DOHH2 (cell line): ENCODE measurements at regions not wholly inside any gene's neighbourhood (a gene's known extent, or its start where the extent isn't known, plus 50 kb on each side); places are given as distances from the start of the nearest gene placed in this dataset.

Experiments
- H3F3A ChIP-seq: fragments of 200-600 bp; sonication (generic), shearing (Covaris generic); 2 replicates; pipeline ENCODE4 v1.6.0; 2016; ENCODE audit warnings: antibody characterized with exemption, mild to moderate bottlenecking; ENCODE audit not compliant: control insufficient read depth, insufficient read depth
- H3K27ac ChIP-seq: fragments of 200-600 bp; sonication (generic); 2 replicates; pipeline ENCODE4 v1.5.1; 2014; ENCODE audit warnings: low read depth, mild to moderate bottlenecking, low read length, moderate library complexity
- H3K27me3 ChIP-seq: fragments of 200-600 bp; sonication (generic); 2 replicates; pipeline ENCODE4 v1.6.1; 2014; ENCODE audit warnings: mild to moderate bottlenecking, low read length, mixed read lengths; ENCODE audit not compliant: control insufficient read depth
- H3K36me3 ChIP-seq: fragments of 200-600 bp; sonication (generic); 2 replicates; pipeline ENCODE4 v1.6.1; 2014; ENCODE audit warnings: mild to moderate bottlenecking, low read length, moderate library complexity, mixed read lengths; ENCODE audit not compliant: control insufficient read depth
- H3K4me1 ChIP-seq: fragments of 200-600 bp; sonication (generic); 2 replicates; pipeline ENCODE4 v1.6.1; 2014; ENCODE audit warnings: mild to moderate bottlenecking, low read length, mixed read lengths; ENCODE audit not compliant: control insufficient read depth
- H3K4me2 ChIP-seq: fragments of 200-600 bp; sonication (generic); 2 replicates; pipeline ENCODE4 v1.6.0; 2014; ENCODE audit warnings: mild to moderate bottlenecking, low read length, moderate library complexity
- H3K4me3 ChIP-seq: fragments of 200-600 bp; sonication (generic); 2 replicates; pipeline ENCODE4 v1.5.1; 2014; ENCODE audit warnings: mild to moderate bottlenecking, low read length, mixed read lengths
- H3K79me2 ChIP-seq: fragments of 200-600 bp; sonication (generic); 2 replicates; pipeline ENCODE4 v1.6.1; 2014; ENCODE audit warnings: mild to moderate bottlenecking, low read length, mixed read lengths; ENCODE audit not compliant: control insufficient read depth
- H3K9me2 ChIP-seq: fragments of 200-600 bp; sonication (generic); replicated peaks from 2 replicates; pipeline ENCODE4 v1.6.1; 2014; ENCODE audit warnings: mild to moderate bottlenecking, low read length, mixed read lengths; ENCODE audit not compliant: control insufficient read depth
- H3K9me3 ChIP-seq: fragments of 200-600 bp; sonication (generic); 2 replicates; pipeline ENCODE4 v1.6.1; 2014; ENCODE audit warnings: antibody characterized with exemption, low read length, mixed read lengths; ENCODE audit not compliant: control insufficient read depth, insufficient read depth
- H4K20me1 ChIP-seq: fragments of 200-600 bp; sonication (generic); 2 replicates; pipeline ENCODE4 v1.6.0; 2014; ENCODE audit warnings: low read depth, mild to moderate bottlenecking, antibody characterized with exemption, low read length, moderate library complexity; ENCODE audit not compliant: control insufficient read depth, insufficient read depth
- EZH2phosphoT487 ChIP-seq: fragments of 200-600 bp; sonication (generic); IDR thresholded peaks from 2 replicates; pipeline ENCODE4 v1.6.1; 2017; ENCODE audit warnings: borderline replicate concordance, mild to moderate bottlenecking, antibody characterized with exemption, low read length, moderate library complexity, mixed read lengths
- TF ChIP-seq, protein P1 (sequence below): fragments of 200-600 bp; sonication (generic); IDR thresholded peaks from one replicate; pipeline ENCODE4 v1.5.1; 2014; ENCODE audit warnings: antibody characterized with exemption, mild to moderate bottlenecking, low read depth, low read length; ENCODE audit not compliant: poor library complexity, severe bottlenecking

DNA sequence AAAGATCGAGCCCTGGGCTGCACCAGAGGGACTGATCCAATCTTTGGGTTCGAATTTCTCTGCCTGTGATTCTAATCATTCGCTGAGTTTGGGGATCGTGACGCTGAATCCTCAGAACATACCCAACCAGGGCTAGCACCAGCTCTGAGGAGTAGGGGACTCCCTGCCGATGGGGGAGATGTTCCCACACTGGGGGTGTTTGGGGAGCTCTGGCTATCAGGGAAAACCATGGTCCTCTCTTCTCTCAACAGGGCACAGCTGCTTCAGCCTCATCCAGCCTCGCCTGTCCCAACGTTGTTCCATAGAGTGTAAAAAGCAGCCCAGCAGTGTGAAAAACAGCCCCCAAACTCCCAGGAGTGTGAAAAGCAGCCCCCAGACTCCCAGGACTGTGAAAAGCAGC lies 136.6 kb downstream of the ANKRD60 start:
- Histone ChIP-seq H3K4me2 (no peak overlapping the region), H3K9me3 (no peaks in the 10 kb centered on the region), H3K79me2 (no peaks in the 10 kb centered on the region)

DNA sequence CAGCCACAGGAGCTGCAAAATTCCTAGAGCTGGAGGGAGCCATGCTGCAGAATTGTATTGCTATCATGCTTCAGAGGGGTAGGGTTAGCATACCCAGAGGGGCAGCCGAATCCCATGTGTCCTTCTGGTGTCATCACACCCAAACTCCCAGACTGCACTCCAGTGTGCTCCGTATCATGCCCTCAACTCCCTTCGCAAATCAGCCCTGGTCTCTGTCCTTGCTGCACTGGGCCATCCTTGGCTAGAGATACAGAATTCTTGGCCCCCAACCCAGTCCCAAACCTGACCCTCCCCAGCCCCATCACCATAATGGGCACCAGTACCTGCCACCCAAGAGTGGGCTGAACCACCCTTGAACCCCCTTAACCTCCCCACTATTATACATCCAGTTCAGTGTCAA lies 138.3 kb downstream of the ANKRD60 start:
- no peak overlapping the region for H3K27ac ChIP-seq
- H3K9me2 ChIP-seq: no peaks in the 10 kb centered on the region
- no peaks in the 10 kb centered on the region for H3K36me3 ChIP-seq
- H4K20me1 ChIP-seq: no peaks in the 10 kb centered on the region
- no peak overlapping the region for H3K4me3 ChIP-seq
- peaks cover 3% of the 10 kb centered on the region; the same call in 1 of the 2 replicates for H3K27me3 ChIP-seq
- H3F3A ChIP-seq: no peaks in the 10 kb centered on the region
- H3K79me2 ChIP-seq: no peaks in the 10 kb centered on the region
- H3K4me1 ChIP-seq: no peaks in the 10 kb centered on the region
- H3K4me2 ChIP-seq: no peak overlapping the region
- TF ChIP-seq, protein P1, sequence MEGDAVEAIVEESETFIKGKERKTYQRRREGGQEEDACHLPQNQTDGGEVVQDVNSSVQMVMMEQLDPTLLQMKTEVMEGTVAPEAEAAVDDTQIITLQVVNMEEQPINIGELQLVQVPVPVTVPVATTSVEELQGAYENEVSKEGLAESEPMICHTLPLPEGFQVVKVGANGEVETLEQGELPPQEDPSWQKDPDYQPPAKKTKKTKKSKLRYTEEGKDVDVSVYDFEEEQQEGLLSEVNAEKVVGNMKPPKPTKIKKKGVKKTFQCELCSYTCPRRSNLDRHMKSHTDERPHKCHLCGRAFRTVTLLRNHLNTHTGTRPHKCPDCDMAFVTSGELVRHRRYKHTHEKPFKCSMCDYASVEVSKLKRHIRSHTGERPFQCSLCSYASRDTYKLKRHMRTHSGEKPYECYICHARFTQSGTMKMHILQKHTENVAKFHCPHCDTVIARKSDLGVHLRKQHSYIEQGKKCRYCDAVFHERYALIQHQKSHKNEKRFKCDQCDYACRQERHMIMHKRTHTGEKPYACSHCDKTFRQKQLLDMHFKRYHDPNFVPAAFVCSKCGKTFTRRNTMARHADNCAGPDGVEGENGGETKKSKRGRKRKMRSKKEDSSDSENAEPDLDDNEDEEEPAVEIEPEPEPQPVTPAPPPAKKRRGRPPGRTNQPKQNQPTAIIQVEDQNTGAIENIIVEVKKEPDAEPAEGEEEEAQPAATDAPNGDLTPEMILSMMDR: no peak
- no peak for TF ChIP-seq EZH2phosphoT487
- no peaks in the 10 kb centered on the region for H3K9me3 ChIP-seq

More for the DNA sequence above, 136.6 kb downstream of the ANKRD60 start:
- no peaks in the 10 kb centered on the region for H3K9me2 ChIP-seq
- H4K20me1 ChIP-seq: no peaks in the 10 kb centered on the region
- H3K4me1 ChIP-seq: no peaks in the 10 kb centered on the region
- H3K4me3 ChIP-seq: no peak overlapping the region
- H3K36me3 ChIP-seq: no peaks in the 10 kb centered on the region
- TF ChIP-seq, protein P1: no peak
- no peak for TF ChIP-seq EZH2phosphoT487
- H3K27me3 ChIP-seq: peaks cover 8% of the 10 kb centered on the region
- no peaks in the 10 kb centered on the region for H3F3A ChIP-seq
- no peak overlapping the region for H3K27ac ChIP-seq

DNA sequence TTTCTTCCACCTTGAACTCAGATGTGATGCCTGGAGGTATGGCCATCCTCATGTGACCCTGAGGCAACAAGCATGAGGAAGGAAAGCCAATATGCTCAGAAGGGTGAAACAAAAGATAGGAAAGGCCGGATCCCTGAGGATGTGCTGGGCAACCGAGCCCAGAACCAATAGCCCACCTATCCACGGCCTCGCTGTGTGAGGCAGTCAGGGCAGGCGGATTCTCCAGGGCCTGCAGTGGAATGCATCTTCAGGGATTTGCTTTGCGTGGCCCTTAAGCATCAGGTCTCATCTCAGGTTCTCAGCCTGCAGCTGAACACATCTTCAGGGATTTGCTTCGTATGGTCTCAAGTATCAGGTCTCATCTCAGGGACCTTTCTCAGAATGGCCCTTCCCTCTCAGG lies 139.8 kb downstream of the ANKRD60 start:
- Histone ChIP-seq H3F3A (no peaks in the 10 kb centered on the region), H3K4me1 (no peaks in the 10 kb centered on the region), H3K36me3 (no peaks in the 10 kb centered on the region), H3K4me2 (no peak overlapping the region), H3K27me3 (peaks cover 3% of the 10 kb centered on the region; the same call in 1 of the 2 replicates), H3K9me3 (no peaks in the 10 kb centered on the region), H3K9me2 (no peaks in the 10 kb centered on the region), H3K27ac (no peak overlapping the region), H3K4me3 (no peak overlapping the region), H4K20me1 (no peaks in the 10 kb centered on the region), H3K79me2 (no peaks in the 10 kb centered on the region)
- TF ChIP-seq, protein P1: no peak
- no peak for TF ChIP-seq EZH2phosphoT487
